ENCODE measurements at regions not wholly inside any gene's neighbourhood (a gene's known extent, or its start where the extent isn't known, plus 50 kb on each side); places are given as distances from the start of the nearest gene placed in this dataset.

DNA sequence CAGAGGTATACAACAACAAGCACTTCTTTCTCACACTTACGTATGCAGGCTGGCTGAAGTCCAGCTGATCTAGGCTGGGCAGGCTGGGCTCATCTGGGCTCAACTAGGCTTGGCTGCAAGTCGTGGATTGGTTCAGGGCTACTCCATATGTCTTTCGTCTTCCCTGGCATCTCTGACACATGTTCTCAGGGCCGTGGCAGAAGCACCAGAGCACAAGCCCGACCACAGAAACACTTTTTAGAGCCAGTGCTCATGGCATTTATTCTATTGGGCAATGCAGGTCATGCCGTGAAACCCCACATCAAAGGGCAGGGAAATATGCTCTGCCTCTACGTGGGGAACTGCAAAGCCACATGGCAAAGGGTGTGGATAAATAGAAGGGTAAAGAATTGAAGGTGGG is 93.8 kb downstream of the RIN2 start:
- TF ChIP-seq, protein P1, sequence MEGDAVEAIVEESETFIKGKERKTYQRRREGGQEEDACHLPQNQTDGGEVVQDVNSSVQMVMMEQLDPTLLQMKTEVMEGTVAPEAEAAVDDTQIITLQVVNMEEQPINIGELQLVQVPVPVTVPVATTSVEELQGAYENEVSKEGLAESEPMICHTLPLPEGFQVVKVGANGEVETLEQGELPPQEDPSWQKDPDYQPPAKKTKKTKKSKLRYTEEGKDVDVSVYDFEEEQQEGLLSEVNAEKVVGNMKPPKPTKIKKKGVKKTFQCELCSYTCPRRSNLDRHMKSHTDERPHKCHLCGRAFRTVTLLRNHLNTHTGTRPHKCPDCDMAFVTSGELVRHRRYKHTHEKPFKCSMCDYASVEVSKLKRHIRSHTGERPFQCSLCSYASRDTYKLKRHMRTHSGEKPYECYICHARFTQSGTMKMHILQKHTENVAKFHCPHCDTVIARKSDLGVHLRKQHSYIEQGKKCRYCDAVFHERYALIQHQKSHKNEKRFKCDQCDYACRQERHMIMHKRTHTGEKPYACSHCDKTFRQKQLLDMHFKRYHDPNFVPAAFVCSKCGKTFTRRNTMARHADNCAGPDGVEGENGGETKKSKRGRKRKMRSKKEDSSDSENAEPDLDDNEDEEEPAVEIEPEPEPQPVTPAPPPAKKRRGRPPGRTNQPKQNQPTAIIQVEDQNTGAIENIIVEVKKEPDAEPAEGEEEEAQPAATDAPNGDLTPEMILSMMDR (conservative IDR thresholded peaks at IDR 0.05 in 1 of 2, IDR thresholded peaks at IDR 0.05 in 1 of 2; ENCODE audit: low read depth in 1 of 2, low read length in 2 of 2): no peak
- TF ChIP-seq EZH2 (IDR thresholded peaks at IDR 0.05; ENCODE audit: low read length, missing control alignments): no peak
